A673 (cell line): ENCODE measurements at regions not wholly inside any gene's neighbourhood (a gene's known extent, or its start where the extent isn't known, plus 50 kb on each side); places are given as distances from the start of the nearest gene placed in this dataset.

ENCODE experiments used
- CTCF ChIP-seq: fragments of 300-800, 200-600 bp; sonication (generic); conservative IDR thresholded peaks from 2 replicates; pipeline ENCODE4 v1.5.1; 2017; ENCODE audit warnings: low read depth, mild to moderate bottlenecking, antibody characterized with exemption, low read length, moderate library complexity, mixed read lengths
- EZH2 ChIP-seq: fragments of 200-600 bp; sonication (generic); IDR thresholded peaks from 2 replicates; pipeline ENCODE4 v1.6.1; 2017; ENCODE audit warnings: borderline replicate concordance, low read depth, mild to moderate bottlenecking, mixed read lengths, antibody characterized with exemption, low read length; ENCODE audit not compliant: poor library complexity, severe bottlenecking

GRCh38 chr2:211204902-211205301 is 648.5 kb downstream of the CPS1 start:
- TF ChIP-seq CTCF (no peak), EZH2 (no peak)
